ENCODE measurements at regions not wholly inside any gene's neighbourhood (a gene's known extent, or its start where the extent isn't known, plus 50 kb on each side); places are given as distances from the start of the nearest gene placed in this dataset.

- Histone ChIP-seq H4K8ac (ENCODE audit: low read depth in 2 of 2, low read length in 2 of 2) (no peak overlapping the region; a peak in 1 of 4 replicates), H3K27me3 (ENCODE audit: control insufficient read depth, insufficient read depth, low read length) (no peaks in the 10 kb centered on the region), H3K4ac (ENCODE audit: low read depth, low read length) (no peak overlapping the region; the same call in 1 of the 2 replicates), H3K4me2 (ENCODE audit: low read depth, low read length) (no peak overlapping the region), H3K36me3 (ENCODE audit: control insufficient read depth, insufficient read depth, low read length) (no peaks in the 10 kb centered on the region), H2BK5ac (ENCODE audit: low read depth, low read length, poor library complexity, severe bottlenecking) (peak overlapping the region; percentile 13), H3K79me1 (ENCODE audit: low read depth in 1 of 2, low read length in 2 of 2) (no peaks in the 10 kb centered on the region), H2BK20ac (ENCODE audit: low read depth, low read length) (peak overlapping the region; percentile 81; the same call in 1 of the 2 replicates), H3K4me1 (ENCODE audit: control insufficient read depth, insufficient read depth, low read length) (peaks cover 1% of the 10 kb centered on the region; the same call in 1 of the 2 replicates), H2BK15ac (ENCODE audit: low read depth, low read length) (peak overlapping the region; percentile 90; the same call in 1 of the 3 replicates), H2AFZ (replicated peaks; ENCODE audit: low read length, poor library complexity) (no peak overlapping the region), H3K4me3 (ENCODE audit: insufficient read depth, low read depth, low read length) (no peak overlapping the region), H4K91ac (ENCODE audit: insufficient read depth, low read depth, low read length) (no peak overlapping the region), H3K9me1 (ENCODE audit: insufficient read depth, low read length) (no peaks in the 10 kb centered on the region), H3K9me3 (ENCODE audit: control insufficient read depth, insufficient read depth, low read length) (no peaks in the 10 kb centered on the region), H4K5ac (ENCODE audit: low read depth, low read length) (no peak overlapping the region), H3K56ac (ENCODE audit: extremely low read depth, insufficient read depth, low read length) (no peak overlapping the region), H3K9ac (ENCODE audit: low read depth, low read length) (no peak overlapping the region), H2AK5ac (ENCODE audit: low read depth, low read length) (no peak overlapping the region), H2AK9ac (replicated peaks; ENCODE audit: low read depth, low read length, poor library complexity) (no peak overlapping the region), H3K14ac (replicated peaks; ENCODE audit: low read depth, low read length) (no peak overlapping the region; the same call in 1 of the 2 replicates), H4K20me1 (ENCODE audit: insufficient read depth, low read length) (no peaks in the 10 kb centered on the region), H3K27ac (ENCODE audit: insufficient read depth, low read length) (no peak overlapping the region), H3K18ac (ENCODE audit: low read depth, low read length) (no peak overlapping the region; the same call in 1 of the 2 replicates), H3K23ac (ENCODE audit: low read depth, low read length) (no peak overlapping the region), H2BK120ac (ENCODE audit: low read depth, low read length) (peak overlapping the region; percentile 68; the same call in 1 of the 2 replicates)
- BruUV-seq (replicated peaks), result no TSS peak
- dilution Hi-C loops (cut with HindIII; ENCODE audit: low sequenced_read_pairs, unreplicated experiment), result no loop called here
- DNase-seq, result no peak
- in situ Hi-C loops (cut with MboI; ENCODE audit: low sequenced_read_pairs), result no loop called here
- ChIA-PET CTCF (interaction anchor here (1.5 kb wide), 1 partner anchor 13 kb away, joined by 5 read pairs; no protein-coding TSS in a partner anchor), POLR2A (ENCODE audit: unreplicated experiment) (no interaction called here)
- intact Hi-C loops (cut with micrococcal nuclease), result no loop called here
- WGBS, 2 experiments (ENCODE audit: extremely low coverage in 2 of 2, insufficient read length in 1 of 2), result no CpG with 5 or more reads among the region's 1 CpG
- no peak for ATAC-seq (ENCODE audit: low read depth)
- TF ChIP-seq CHD1 (IDR thresholded peaks at IDR 0.05; ENCODE audit: low read depth, low read length) (no peak), NFE2L2 (IDR thresholded peaks at IDR 0.05; ENCODE audit: low read depth, low read length) (no peak), MAFK (IDR thresholded peaks at IDR 0.05; ENCODE audit: low read depth, low read length) (no peak), BHLHE40 (IDR thresholded peaks at IDR 0.05; ENCODE audit: low read depth, low read length) (no peak), MXI1 (IDR thresholded peaks at IDR 0.05; ENCODE audit: borderline replicate concordance, low read depth, low read length) (no peak), MAZ (IDR thresholded peaks at IDR 0.05; ENCODE audit: borderline replicate concordance, low read depth, low read length) (no peak), FOS (IDR thresholded peaks at IDR 0.05; ENCODE audit: low read depth, low read length) (no peak), CEBPB (IDR thresholded peaks at IDR 0.05; ENCODE audit: low read depth, low read length) (no peak), RCOR1 (IDR thresholded peaks at IDR 0.05; ENCODE audit: insufficient replicate concordance, low read length) (no peak), RAD21 (IDR thresholded peaks at IDR 0.05; ENCODE audit: low read length) (no peak), ELK1 (IDR thresholded peaks at IDR 0.05; ENCODE audit: borderline replicate concordance, low read depth, low read length) (no peak)
- TF ChIP-seq, protein P1, sequence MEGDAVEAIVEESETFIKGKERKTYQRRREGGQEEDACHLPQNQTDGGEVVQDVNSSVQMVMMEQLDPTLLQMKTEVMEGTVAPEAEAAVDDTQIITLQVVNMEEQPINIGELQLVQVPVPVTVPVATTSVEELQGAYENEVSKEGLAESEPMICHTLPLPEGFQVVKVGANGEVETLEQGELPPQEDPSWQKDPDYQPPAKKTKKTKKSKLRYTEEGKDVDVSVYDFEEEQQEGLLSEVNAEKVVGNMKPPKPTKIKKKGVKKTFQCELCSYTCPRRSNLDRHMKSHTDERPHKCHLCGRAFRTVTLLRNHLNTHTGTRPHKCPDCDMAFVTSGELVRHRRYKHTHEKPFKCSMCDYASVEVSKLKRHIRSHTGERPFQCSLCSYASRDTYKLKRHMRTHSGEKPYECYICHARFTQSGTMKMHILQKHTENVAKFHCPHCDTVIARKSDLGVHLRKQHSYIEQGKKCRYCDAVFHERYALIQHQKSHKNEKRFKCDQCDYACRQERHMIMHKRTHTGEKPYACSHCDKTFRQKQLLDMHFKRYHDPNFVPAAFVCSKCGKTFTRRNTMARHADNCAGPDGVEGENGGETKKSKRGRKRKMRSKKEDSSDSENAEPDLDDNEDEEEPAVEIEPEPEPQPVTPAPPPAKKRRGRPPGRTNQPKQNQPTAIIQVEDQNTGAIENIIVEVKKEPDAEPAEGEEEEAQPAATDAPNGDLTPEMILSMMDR (conservative IDR thresholded peaks at IDR 0.05; ENCODE audit: low read depth, low read length), result no peak
- TF ChIP-seq, protein P2, sequence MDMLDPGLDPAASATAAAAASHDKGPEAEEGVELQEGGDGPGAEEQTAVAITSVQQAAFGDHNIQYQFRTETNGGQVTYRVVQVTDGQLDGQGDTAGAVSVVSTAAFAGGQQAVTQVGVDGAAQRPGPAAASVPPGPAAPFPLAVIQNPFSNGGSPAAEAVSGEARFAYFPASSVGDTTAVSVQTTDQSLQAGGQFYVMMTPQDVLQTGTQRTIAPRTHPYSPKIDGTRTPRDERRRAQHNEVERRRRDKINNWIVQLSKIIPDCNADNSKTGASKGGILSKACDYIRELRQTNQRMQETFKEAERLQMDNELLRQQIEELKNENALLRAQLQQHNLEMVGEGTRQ (IDR thresholded peaks at IDR 0.05; ENCODE audit: low read depth, low read length), result no peak
Observed at GRCh38 chr13:47112903-47113299, 216.0 kb upstream of the HTR2A start.
